H1 (cell line): ENCODE measurements at regions not wholly inside any gene's neighbourhood (a gene's known extent, or its start where the extent isn't known, plus 50 kb on each side); places are given as distances from the start of the nearest gene placed in this dataset.

ENCODE experiments used
- BRCA1 ChIP-seq: IDR thresholded peaks from 2 replicates; pipeline ENCODE4 v1.6.1; 2012; ENCODE audit warnings: low read depth, low read length, improper control_type of control experiment
- FOSL1 ChIP-seq: IDR thresholded peaks from 2 replicates; pipeline ENCODE4 v1.6.1; 2011; ENCODE audit warnings: mild to moderate bottlenecking, low read depth, low read length, moderate library complexity; ENCODE audit not compliant: insufficient read depth
- NRF1 ChIP-seq: IDR thresholded peaks from 2 replicates; pipeline ENCODE4 v1.6.1; 2011; ENCODE audit warnings: mild to moderate bottlenecking, low read depth, low read length, improper control_type of control experiment
- TAF7 ChIP-seq: optimal IDR thresholded peaks from 2 replicates; pipeline ENCODE3; 2011; ENCODE audit warnings: low read depth, mild to moderate bottlenecking, inconsistent platforms, low read length, moderate library complexity, borderline replicate concordance
- TBP ChIP-seq: IDR thresholded peaks from 2 replicates; pipeline ENCODE4 v1.6.1; 2011; ENCODE audit warnings: low read depth, low read length, improper control_type of control experiment
- TF ChIP-seq, protein P1 (sequence below): fragments of 300-600 bp; sonication (generic); IDR thresholded peaks from 2 replicates; pipeline ENCODE4 v1.7.1; 2012; ENCODE audit warnings: low read length, moderate library complexity, mild to moderate bottlenecking, inconsistent platforms; ENCODE audit not compliant: insufficient replicate concordance

DNA sequence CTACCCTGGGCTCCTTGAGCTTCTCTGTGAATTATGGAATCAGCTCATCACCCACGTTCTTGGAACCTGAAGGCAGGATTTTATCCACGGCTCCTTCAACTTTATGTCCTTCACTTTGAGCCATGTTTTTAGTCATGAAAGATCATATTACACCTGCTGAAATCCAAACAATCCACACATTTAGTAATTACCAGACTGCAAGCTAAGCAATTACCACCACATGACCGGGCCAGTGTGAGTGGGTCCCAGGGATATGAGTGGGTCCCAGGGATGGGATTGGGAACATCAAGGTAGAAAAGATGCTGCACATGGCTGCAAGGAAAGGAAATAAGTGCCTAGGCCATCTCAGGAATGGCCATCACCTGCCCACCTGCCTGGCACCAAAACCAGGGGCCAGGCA, 140.3 kb upstream of the IQSEC1 start (continued):
- TF ChIP-seq, protein P1, sequence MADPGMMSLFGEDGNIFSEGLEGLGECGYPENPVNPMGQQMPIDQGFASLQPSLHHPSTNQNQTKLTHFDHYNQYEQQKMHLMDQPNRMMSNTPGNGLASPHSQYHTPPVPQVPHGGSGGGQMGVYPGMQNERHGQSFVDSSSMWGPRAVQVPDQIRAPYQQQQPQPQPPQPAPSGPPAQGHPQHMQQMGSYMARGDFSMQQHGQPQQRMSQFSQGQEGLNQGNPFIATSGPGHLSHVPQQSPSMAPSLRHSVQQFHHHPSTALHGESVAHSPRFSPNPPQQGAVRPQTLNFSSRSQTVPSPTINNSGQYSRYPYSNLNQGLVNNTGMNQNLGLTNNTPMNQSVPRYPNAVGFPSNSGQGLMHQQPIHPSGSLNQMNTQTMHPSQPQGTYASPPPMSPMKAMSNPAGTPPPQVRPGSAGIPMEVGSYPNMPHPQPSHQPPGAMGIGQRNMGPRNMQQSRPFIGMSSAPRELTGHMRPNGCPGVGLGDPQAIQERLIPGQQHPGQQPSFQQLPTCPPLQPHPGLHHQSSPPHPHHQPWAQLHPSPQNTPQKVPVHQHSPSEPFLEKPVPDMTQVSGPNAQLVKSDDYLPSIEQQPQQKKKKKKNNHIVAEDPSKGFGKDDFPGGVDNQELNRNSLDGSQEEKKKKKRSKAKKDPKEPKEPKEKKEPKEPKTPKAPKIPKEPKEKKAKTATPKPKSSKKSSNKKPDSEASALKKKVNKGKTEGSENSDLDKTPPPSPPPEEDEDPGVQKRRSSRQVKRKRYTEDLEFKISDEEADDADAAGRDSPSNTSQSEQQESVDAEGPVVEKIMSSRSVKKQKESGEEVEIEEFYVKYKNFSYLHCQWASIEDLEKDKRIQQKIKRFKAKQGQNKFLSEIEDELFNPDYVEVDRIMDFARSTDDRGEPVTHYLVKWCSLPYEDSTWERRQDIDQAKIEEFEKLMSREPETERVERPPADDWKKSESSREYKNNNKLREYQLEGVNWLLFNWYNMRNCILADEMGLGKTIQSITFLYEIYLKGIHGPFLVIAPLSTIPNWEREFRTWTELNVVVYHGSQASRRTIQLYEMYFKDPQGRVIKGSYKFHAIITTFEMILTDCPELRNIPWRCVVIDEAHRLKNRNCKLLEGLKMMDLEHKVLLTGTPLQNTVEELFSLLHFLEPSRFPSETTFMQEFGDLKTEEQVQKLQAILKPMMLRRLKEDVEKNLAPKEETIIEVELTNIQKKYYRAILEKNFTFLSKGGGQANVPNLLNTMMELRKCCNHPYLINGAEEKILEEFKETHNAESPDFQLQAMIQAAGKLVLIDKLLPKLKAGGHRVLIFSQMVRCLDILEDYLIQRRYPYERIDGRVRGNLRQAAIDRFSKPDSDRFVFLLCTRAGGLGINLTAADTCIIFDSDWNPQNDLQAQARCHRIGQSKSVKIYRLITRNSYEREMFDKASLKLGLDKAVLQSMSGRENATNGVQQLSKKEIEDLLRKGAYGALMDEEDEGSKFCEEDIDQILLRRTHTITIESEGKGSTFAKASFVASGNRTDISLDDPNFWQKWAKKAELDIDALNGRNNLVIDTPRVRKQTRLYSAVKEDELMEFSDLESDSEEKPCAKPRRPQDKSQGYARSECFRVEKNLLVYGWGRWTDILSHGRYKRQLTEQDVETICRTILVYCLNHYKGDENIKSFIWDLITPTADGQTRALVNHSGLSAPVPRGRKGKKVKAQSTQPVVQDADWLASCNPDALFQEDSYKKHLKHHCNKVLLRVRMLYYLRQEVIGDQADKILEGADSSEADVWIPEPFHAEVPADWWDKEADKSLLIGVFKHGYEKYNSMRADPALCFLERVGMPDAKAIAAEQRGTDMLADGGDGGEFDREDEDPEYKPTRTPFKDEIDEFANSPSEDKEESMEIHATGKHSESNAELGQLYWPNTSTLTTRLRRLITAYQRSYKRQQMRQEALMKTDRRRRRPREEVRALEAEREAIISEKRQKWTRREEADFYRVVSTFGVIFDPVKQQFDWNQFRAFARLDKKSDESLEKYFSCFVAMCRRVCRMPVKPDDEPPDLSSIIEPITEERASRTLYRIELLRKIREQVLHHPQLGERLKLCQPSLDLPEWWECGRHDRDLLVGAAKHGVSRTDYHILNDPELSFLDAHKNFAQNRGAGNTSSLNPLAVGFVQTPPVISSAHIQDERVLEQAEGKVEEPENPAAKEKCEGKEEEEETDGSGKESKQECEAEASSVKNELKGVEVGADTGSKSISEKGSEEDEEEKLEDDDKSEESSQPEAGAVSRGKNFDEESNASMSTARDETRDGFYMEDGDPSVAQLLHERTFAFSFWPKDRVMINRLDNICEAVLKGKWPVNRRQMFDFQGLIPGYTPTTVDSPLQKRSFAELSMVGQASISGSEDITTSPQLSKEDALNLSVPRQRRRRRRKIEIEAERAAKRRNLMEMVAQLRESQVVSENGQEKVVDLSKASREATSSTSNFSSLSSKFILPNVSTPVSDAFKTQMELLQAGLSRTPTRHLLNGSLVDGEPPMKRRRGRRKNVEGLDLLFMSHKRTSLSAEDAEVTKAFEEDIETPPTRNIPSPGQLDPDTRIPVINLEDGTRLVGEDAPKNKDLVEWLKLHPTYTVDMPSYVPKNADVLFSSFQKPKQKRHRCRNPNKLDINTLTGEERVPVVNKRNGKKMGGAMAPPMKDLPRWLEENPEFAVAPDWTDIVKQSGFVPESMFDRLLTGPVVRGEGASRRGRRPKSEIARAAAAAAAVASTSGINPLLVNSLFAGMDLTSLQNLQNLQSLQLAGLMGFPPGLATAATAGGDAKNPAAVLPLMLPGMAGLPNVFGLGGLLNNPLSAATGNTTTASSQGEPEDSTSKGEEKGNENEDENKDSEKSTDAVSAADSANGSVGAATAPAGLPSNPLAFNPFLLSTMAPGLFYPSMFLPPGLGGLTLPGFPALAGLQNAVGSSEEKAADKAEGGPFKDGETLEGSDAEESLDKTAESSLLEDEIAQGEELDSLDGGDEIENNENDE: no peak
- TF ChIP-seq TBP (no peak), TAF7 (no peak), FOSL1 (no peak), BRCA1 (no peak), NRF1 (no peak)
